ENCODE measurements at regions not wholly inside any gene's neighbourhood (a gene's known extent, or its start where the extent isn't known, plus 50 kb on each side); places are given as distances from the start of the nearest gene placed in this dataset.

DNA sequence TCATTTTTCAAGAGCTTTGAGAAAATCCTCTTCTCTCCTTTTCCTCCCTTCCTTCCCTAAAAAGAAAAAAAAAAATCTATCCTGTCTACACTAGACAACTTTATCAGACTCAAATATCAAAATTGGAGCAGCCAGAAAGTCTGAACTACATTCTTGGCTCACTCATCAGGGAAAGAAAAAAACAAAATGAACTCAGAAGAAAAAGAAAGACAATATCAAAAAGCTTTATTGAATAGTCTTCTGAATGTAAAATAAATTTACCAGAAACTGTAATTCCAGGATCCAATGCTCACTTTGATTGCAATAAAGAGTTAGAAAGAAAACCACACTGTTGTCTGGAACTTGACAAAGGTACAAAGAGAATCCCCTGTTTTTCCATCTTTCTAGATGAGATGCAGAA lies 507.2 kb upstream of the MPDZ start:
- no peak overlapping the region for H3K27ac Mint-ChIP-seq
- H3K4me1 Mint-ChIP-seq = peaks cover 3% of the 10 kb centered on the region; the same call in 2 of the 3 replicates
- Histone ChIP-seq H3K27me3 (ENCODE audit: insufficient read depth) (no peaks in the 10 kb centered on the region), H3K79me2 (replicated peaks; ENCODE audit: insufficient read depth) (no peaks in the 10 kb centered on the region), H3K4me1 (ENCODE audit: insufficient read depth) (no peaks in the 10 kb centered on the region), H3K36me3 (ENCODE audit: insufficient read depth) (no peaks in the 10 kb centered on the region), H3K4me3 (no peak overlapping the region), H3K4me2 (no peak overlapping the region), H4K20me1 (replicated peaks; ENCODE audit: insufficient read depth) (no peaks in the 10 kb centered on the region), H2AFZ (peak overlapping the region; percentile 89), H3F3A (replicated peaks; ENCODE audit: low read depth) (no peaks in the 10 kb centered on the region), H3K9me2 (ENCODE audit: insufficient read depth) (no peaks in the 10 kb centered on the region), H3K27ac (ENCODE audit: low read depth) (no peak overlapping the region)
- ATAC-seq = no peak
- no peak for DNase-seq (ENCODE audit: low spot score)
- no peaks in the 10 kb centered on the region for H3K9me3 Mint-ChIP-seq
- H3K4me3 Mint-ChIP-seq = no peak overlapping the region
- H3K36me3 Mint-ChIP-seq (ENCODE audit: low read depth) = no peaks in the 10 kb centered on the region
- H3K27me3 Mint-ChIP-seq (ENCODE audit: insufficient read depth, low read depth, poor library complexity) = no peaks in the 10 kb centered on the region
- no peak for TF ChIP-seq ZNF114 (CRISPR knock-in tag; IDR thresholded peaks at IDR 0.05)
- no peak for TF ChIP-seq CREB1 (CRISPR knock-in tag; IDR thresholded peaks at IDR 0.05; ENCODE audit: low read depth)
- TF ChIP-seq, protein P1, sequence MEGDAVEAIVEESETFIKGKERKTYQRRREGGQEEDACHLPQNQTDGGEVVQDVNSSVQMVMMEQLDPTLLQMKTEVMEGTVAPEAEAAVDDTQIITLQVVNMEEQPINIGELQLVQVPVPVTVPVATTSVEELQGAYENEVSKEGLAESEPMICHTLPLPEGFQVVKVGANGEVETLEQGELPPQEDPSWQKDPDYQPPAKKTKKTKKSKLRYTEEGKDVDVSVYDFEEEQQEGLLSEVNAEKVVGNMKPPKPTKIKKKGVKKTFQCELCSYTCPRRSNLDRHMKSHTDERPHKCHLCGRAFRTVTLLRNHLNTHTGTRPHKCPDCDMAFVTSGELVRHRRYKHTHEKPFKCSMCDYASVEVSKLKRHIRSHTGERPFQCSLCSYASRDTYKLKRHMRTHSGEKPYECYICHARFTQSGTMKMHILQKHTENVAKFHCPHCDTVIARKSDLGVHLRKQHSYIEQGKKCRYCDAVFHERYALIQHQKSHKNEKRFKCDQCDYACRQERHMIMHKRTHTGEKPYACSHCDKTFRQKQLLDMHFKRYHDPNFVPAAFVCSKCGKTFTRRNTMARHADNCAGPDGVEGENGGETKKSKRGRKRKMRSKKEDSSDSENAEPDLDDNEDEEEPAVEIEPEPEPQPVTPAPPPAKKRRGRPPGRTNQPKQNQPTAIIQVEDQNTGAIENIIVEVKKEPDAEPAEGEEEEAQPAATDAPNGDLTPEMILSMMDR (conservative IDR thresholded peaks at IDR 0.05; ENCODE audit: low read depth in 2 of 2) = no peak

DNA sequence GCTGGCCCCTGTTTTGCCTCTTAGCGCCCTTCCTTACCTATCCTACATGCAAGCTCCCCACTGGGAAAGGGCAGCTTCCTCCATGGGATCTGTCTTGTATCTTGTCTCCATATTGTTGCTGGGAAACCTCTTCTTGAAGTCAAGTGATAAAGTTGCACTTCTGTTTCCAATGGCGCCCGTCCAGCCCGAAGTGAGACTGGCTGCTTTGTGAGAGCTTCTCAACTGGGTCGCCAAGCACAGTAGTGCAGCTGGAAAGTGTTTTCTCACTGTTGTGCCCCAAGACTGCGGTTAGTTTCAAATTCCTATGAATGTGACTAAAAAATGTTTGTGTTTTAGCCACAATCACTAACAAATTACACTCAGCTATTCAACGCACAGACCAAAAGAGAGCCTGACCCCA lies 506.6 kb upstream of the MPDZ start:
- no peak overlapping the region for H3K4me3 Mint-ChIP-seq
- no peaks in the 10 kb centered on the region for H3K9me3 Mint-ChIP-seq
- Histone ChIP-seq H3K79me2 (replicated peaks; ENCODE audit: insufficient read depth) (no peaks in the 10 kb centered on the region), H3K27me3 (ENCODE audit: insufficient read depth) (no peaks in the 10 kb centered on the region), H3K27ac (ENCODE audit: low read depth) (no peak overlapping the region), H3K36me3 (ENCODE audit: insufficient read depth) (no peaks in the 10 kb centered on the region), H3F3A (replicated peaks; ENCODE audit: low read depth) (no peaks in the 10 kb centered on the region), H3K4me3 (no peak overlapping the region), H2AFZ (no peak overlapping the region), H4K20me1 (replicated peaks; ENCODE audit: insufficient read depth) (no peaks in the 10 kb centered on the region), H3K4me1 (ENCODE audit: insufficient read depth) (no peaks in the 10 kb centered on the region), H3K9me2 (ENCODE audit: insufficient read depth) (no peaks in the 10 kb centered on the region), H3K4me2 (no peak overlapping the region)
- no peak overlapping the region for H3K27ac Mint-ChIP-seq
- DNase-seq (ENCODE audit: low spot score) = no peak
- no peak for ATAC-seq
- TF ChIP-seq STAT1 (IDR thresholded peaks at IDR 0.05; ENCODE audit: unreplicated experiment) = no peak
- H3K36me3 Mint-ChIP-seq (ENCODE audit: low read depth) = no peaks in the 10 kb centered on the region
- no peaks in the 10 kb centered on the region for H3K27me3 Mint-ChIP-seq (ENCODE audit: insufficient read depth, low read depth, poor library complexity)
- peaks cover 3% of the 10 kb centered on the region; the same call in 2 of the 3 replicates for H3K4me1 Mint-ChIP-seq

DNA sequence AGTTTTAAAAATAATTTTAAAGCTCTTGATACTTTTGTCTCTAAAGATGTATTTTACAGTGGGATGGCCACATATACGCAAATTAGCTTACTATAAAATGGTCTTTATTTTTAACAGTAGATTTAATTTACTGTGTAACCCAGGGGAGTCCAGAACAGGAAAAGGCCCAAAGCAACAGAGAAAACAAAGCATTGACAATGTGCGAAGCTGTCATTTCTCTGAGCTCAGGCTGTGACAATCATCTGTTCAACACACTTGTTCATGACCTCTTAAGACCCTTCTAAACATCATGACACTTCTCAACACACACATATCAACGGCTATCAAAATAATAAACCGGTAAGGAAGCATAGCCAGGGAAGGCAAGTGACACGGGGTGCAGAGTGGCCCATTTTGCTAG lies 499.6 kb upstream of the MPDZ start:
- no peaks in the 10 kb centered on the region for H4K20me1 ChIP-seq (replicated peaks; ENCODE audit: insufficient read depth)
- H3K4me3 Mint-ChIP-seq = no peak overlapping the region
- H3K27ac Mint-ChIP-seq = no peak overlapping the region
- no peaks in the 10 kb centered on the region for H3K79me2 ChIP-seq (replicated peaks; ENCODE audit: insufficient read depth)
- no peak overlapping the region for H3K27ac ChIP-seq (ENCODE audit: low read depth)
- no peak overlapping the region for H3K4me3 ChIP-seq
- DNase-seq (ENCODE audit: low spot score) (no peak), ATAC-seq (no peak)
- peaks cover 3% of the 10 kb centered on the region for H3K27me3 Mint-ChIP-seq (ENCODE audit: insufficient read depth, low read depth, poor library complexity)
- H3K9me2 ChIP-seq (ENCODE audit: insufficient read depth) = peaks cover 4% of the 10 kb centered on the region; the same call in 1 of the 2 replicates
- H3F3A ChIP-seq (replicated peaks; ENCODE audit: low read depth) = no peaks in the 10 kb centered on the region
- no peaks in the 10 kb centered on the region for H3K27me3 ChIP-seq (ENCODE audit: insufficient read depth)
- no peaks in the 10 kb centered on the region for H3K36me3 ChIP-seq (ENCODE audit: insufficient read depth)
- no peaks in the 10 kb centered on the region for H3K9me3 Mint-ChIP-seq
- no peaks in the 10 kb centered on the region for H3K4me1 Mint-ChIP-seq
- H3K4me1 ChIP-seq (ENCODE audit: insufficient read depth) = no peaks in the 10 kb centered on the region
- H3K36me3 Mint-ChIP-seq (ENCODE audit: low read depth) = no peaks in the 10 kb centered on the region
- no peak overlapping the region for H2AFZ ChIP-seq
- H3K4me2 ChIP-seq = no peak overlapping the region
- TF ChIP-seq ZNF331 (CRISPR knock-in tag; IDR thresholded peaks at IDR 0.05; ENCODE audit: low read depth) = no peak
- TF ChIP-seq, protein P2, sequence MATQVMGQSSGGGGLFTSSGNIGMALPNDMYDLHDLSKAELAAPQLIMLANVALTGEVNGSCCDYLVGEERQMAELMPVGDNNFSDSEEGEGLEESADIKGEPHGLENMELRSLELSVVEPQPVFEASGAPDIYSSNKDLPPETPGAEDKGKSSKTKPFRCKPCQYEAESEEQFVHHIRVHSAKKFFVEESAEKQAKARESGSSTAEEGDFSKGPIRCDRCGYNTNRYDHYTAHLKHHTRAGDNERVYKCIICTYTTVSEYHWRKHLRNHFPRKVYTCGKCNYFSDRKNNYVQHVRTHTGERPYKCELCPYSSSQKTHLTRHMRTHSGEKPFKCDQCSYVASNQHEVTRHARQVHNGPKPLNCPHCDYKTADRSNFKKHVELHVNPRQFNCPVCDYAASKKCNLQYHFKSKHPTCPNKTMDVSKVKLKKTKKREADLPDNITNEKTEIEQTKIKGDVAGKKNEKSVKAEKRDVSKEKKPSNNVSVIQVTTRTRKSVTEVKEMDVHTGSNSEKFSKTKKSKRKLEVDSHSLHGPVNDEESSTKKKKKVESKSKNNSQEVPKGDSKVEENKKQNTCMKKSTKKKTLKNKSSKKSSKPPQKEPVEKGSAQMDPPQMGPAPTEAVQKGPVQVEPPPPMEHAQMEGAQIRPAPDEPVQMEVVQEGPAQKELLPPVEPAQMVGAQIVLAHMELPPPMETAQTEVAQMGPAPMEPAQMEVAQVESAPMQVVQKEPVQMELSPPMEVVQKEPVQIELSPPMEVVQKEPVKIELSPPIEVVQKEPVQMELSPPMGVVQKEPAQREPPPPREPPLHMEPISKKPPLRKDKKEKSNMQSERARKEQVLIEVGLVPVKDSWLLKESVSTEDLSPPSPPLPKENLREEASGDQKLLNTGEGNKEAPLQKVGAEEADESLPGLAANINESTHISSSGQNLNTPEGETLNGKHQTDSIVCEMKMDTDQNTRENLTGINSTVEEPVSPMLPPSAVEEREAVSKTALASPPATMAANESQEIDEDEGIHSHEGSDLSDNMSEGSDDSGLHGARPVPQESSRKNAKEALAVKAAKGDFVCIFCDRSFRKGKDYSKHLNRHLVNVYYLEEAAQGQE (IDR thresholded peaks at IDR 0.05; ENCODE audit: unreplicated experiment) = no peak
- TF ChIP-seq EZH2 (IDR thresholded peaks at IDR 0.05; ENCODE audit: low read depth, unreplicated experiment) = no peak

Data from GM23338 (cell line).